ENCODE measurements at regions not wholly inside any gene's neighbourhood (a gene's known extent, or its start where the extent isn't known, plus 50 kb on each side); places are given as distances from the start of the nearest gene placed in this dataset.

DNA sequence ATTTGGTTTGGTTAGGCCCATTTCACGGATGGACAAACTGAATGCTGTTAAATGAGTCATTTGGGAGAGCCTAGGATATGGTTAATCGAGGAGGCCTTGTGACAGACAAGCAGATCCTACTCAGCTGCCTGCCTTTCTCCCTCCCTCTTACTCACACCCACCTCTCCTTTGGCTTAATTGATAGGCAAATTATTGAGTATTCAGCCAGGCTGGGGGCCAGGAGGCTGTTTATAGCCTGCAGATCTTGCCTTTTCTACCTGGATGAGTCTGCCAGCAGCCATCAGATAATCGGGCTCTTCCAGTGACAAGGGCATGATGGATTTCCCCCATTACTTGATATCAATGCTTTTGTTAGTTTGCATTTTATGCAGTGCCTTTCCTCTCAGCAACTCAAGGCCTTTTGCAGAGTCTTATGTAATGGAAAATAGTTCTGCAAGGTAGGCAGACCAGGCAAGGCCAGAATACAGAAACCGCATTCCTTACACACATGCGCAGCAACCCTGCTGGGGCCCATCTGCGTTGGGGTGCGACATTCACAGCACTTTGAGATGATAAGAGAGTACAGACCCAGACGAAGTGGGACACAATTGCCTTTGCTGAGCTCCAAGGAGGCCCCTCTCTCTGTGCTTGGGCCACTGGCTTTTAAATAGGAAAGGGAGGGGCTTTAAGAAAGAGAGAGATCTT lies 96.2 kb upstream of the ATP6AP2 start:
- Histone ChIP-seq H3K27me3 (replicated peaks; ENCODE audit: control insufficient read depth, insufficient read depth, low read length) (peaks cover 61% of the 10 kb centered on the region), H3K9ac (ENCODE audit: low read length) (no peak overlapping the region), H3K36me3 (ENCODE audit: control insufficient read depth, insufficient read depth, low read length, severe bottlenecking) (no peaks in the 10 kb centered on the region), H3K4me3 (ENCODE audit: low read length) (no peak overlapping the region), H3K9me3 (ENCODE audit: control insufficient read depth, low read length) (peaks cover 41% of the 10 kb centered on the region), H3K4me1 (ENCODE audit: control insufficient read depth, insufficient read depth, low read length) (no peaks in the 10 kb centered on the region)
- no peak for DNase-seq (ENCODE audit: low read depth)

GRCh38 chrX:40483502-40483901 lies 97.3 kb upstream of the ATP6AP2 start:
- no peak for DNase-seq (ENCODE audit: low read depth)
- Histone ChIP-seq H3K9me3 (ENCODE audit: control insufficient read depth, low read length) (peaks cover 47% of the 10 kb centered on the region), H3K4me1 (ENCODE audit: control insufficient read depth, insufficient read depth, low read length) (no peaks in the 10 kb centered on the region), H3K27me3 (replicated peaks; ENCODE audit: control insufficient read depth, insufficient read depth, low read length) (peaks cover 62% of the 10 kb centered on the region), H3K4me3 (ENCODE audit: low read length) (no peak overlapping the region), H3K9ac (ENCODE audit: low read length) (no peak overlapping the region), H3K36me3 (ENCODE audit: control insufficient read depth, insufficient read depth, low read length, severe bottlenecking) (no peaks in the 10 kb centered on the region)

GRCh38 chrX:40479777-40480318 lies 100.9 kb upstream of the ATP6AP2 start:
- H3K4me3 ChIP-seq (ENCODE audit: low read length), result no peak overlapping the region
- no peaks in the 10 kb centered on the region for H3K4me1 ChIP-seq (ENCODE audit: control insufficient read depth, insufficient read depth, low read length)
- H3K27me3 ChIP-seq (replicated peaks; ENCODE audit: control insufficient read depth, insufficient read depth, low read length), result peaks cover 62% of the 10 kb centered on the region
- DNase-seq (ENCODE audit: low read depth), result no peak
- no peaks in the 10 kb centered on the region for H3K36me3 ChIP-seq (ENCODE audit: control insufficient read depth, insufficient read depth, low read length, severe bottlenecking)
- peaks cover 24% of the 10 kb centered on the region for H3K9me3 ChIP-seq (ENCODE audit: control insufficient read depth, low read length)
- H3K9ac ChIP-seq (ENCODE audit: low read length), result no peak overlapping the region

GRCh38 chrX:40478474-40479065 lies 102.2 kb upstream of the ATP6AP2 start:
- Histone ChIP-seq H3K4me3 (ENCODE audit: low read length) (no peak overlapping the region), H3K9me3 (ENCODE audit: control insufficient read depth, low read length) (peaks cover 18% of the 10 kb centered on the region), H3K9ac (ENCODE audit: low read length) (no peak overlapping the region), H3K27me3 (replicated peaks; ENCODE audit: control insufficient read depth, insufficient read depth, low read length) (peaks cover 71% of the 10 kb centered on the region), H3K36me3 (ENCODE audit: control insufficient read depth, insufficient read depth, low read length, severe bottlenecking) (no peaks in the 10 kb centered on the region), H3K4me1 (ENCODE audit: control insufficient read depth, insufficient read depth, low read length) (no peaks in the 10 kb centered on the region)
- DNase-seq (ENCODE audit: low read depth), result no peak

DNA sequence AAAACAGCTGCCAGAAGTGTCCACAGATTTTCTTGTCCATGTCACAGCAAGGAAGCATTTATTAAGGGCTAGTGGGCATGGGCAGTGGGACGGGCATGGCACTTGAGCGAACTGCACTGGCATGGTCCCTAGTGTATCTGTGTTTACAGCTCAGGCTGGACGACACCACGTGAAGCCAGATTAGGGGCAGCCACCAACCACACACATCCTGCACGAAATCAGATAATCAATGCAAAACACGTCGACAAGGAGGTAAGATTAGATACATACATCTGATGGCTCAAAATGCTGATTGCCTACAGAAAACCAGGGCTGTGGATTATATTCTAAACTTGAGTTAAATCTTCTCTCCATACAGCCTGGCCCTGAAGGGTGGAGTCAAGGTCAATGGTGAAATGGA lies 103.8 kb upstream of the ATP6AP2 start:
- peaks cover 80% of the 10 kb centered on the region for H3K27me3 ChIP-seq (replicated peaks; ENCODE audit: control insufficient read depth, insufficient read depth, low read length)
- H3K4me3 ChIP-seq (ENCODE audit: low read length), result no peak overlapping the region
- H3K4me1 ChIP-seq (ENCODE audit: control insufficient read depth, insufficient read depth, low read length), result no peaks in the 10 kb centered on the region
- H3K9me3 ChIP-seq (ENCODE audit: control insufficient read depth, low read length), result peaks cover 18% of the 10 kb centered on the region
- H3K36me3 ChIP-seq (ENCODE audit: control insufficient read depth, insufficient read depth, low read length, severe bottlenecking), result no peaks in the 10 kb centered on the region
- no peak overlapping the region for H3K9ac ChIP-seq (ENCODE audit: low read length)
- no peak for DNase-seq (ENCODE audit: low read depth)

GRCh38 chrX:40474645-40475044 lies 106.1 kb upstream of the ATP6AP2 start:
- Histone ChIP-seq H3K9ac (ENCODE audit: low read length) (no peak overlapping the region), H3K27me3 (replicated peaks; ENCODE audit: control insufficient read depth, insufficient read depth, low read length) (peaks cover 68% of the 10 kb centered on the region), H3K9me3 (ENCODE audit: control insufficient read depth, low read length) (peaks cover 7% of the 10 kb centered on the region), H3K4me1 (ENCODE audit: control insufficient read depth, insufficient read depth, low read length) (no peaks in the 10 kb centered on the region), H3K36me3 (ENCODE audit: control insufficient read depth, insufficient read depth, low read length, severe bottlenecking) (no peaks in the 10 kb centered on the region), H3K4me3 (ENCODE audit: low read length) (no peak overlapping the region)
- no peak for DNase-seq (ENCODE audit: low read depth)

- DNase-seq (ENCODE audit: low read depth), result no peak
- H3K4me3 ChIP-seq (ENCODE audit: low read length), result no peak overlapping the region
These were observed 106.6 kb upstream of the ATP6AP2 start for GRCh38 chrX:40474205-40474626.

GRCh38 chrX:40473460-40474204 lies 107.1 kb upstream of the ATP6AP2 start:
- no peaks in the 10 kb centered on the region for H3K4me1 ChIP-seq (ENCODE audit: control insufficient read depth, insufficient read depth, low read length)
- DNase-seq (ENCODE audit: low read depth), result no peak
- H3K27me3 ChIP-seq (replicated peaks; ENCODE audit: control insufficient read depth, insufficient read depth, low read length), result peaks cover 62% of the 10 kb centered on the region
- H3K9ac ChIP-seq (ENCODE audit: low read length), result no peak overlapping the region
- H3K9me3 ChIP-seq (ENCODE audit: control insufficient read depth, low read length), result no peaks in the 10 kb centered on the region
- H3K36me3 ChIP-seq (ENCODE audit: control insufficient read depth, insufficient read depth, low read length, severe bottlenecking), result no peaks in the 10 kb centered on the region
- no peak overlapping the region for H3K4me3 ChIP-seq (ENCODE audit: low read length)

More at GRCh38 chrX:40474205-40474626, 106.6 kb upstream of the ATP6AP2 start:
- Histone ChIP-seq H3K9ac (ENCODE audit: low read length) (no peak overlapping the region), H3K4me1 (ENCODE audit: control insufficient read depth, insufficient read depth, low read length) (no peaks in the 10 kb centered on the region), H3K36me3 (ENCODE audit: control insufficient read depth, insufficient read depth, low read length, severe bottlenecking) (no peaks in the 10 kb centered on the region), H3K9me3 (ENCODE audit: control insufficient read depth, low read length) (peaks cover 3% of the 10 kb centered on the region), H3K27me3 (replicated peaks; ENCODE audit: control insufficient read depth, insufficient read depth, low read length) (peaks cover 68% of the 10 kb centered on the region)

- peak; percentile 58 for DNase-seq (ENCODE audit: low read depth)
- Histone ChIP-seq H3K4me3 (ENCODE audit: low read length) (no peak overlapping the region), H3K9ac (ENCODE audit: low read length) (no peak overlapping the region), H3K4me1 (ENCODE audit: control insufficient read depth, insufficient read depth, low read length) (no peaks in the 10 kb centered on the region), H3K27me3 (replicated peaks; ENCODE audit: control insufficient read depth, insufficient read depth, low read length) (peaks cover 58% of the 10 kb centered on the region), H3K36me3 (ENCODE audit: control insufficient read depth, insufficient read depth, low read length, severe bottlenecking) (no peaks in the 10 kb centered on the region), H3K9me3 (ENCODE audit: control insufficient read depth, low read length) (no peaks in the 10 kb centered on the region)
These were observed 108.7 kb upstream of the ATP6AP2 start for GRCh38 chrX:40471965-40472648.

DNA sequence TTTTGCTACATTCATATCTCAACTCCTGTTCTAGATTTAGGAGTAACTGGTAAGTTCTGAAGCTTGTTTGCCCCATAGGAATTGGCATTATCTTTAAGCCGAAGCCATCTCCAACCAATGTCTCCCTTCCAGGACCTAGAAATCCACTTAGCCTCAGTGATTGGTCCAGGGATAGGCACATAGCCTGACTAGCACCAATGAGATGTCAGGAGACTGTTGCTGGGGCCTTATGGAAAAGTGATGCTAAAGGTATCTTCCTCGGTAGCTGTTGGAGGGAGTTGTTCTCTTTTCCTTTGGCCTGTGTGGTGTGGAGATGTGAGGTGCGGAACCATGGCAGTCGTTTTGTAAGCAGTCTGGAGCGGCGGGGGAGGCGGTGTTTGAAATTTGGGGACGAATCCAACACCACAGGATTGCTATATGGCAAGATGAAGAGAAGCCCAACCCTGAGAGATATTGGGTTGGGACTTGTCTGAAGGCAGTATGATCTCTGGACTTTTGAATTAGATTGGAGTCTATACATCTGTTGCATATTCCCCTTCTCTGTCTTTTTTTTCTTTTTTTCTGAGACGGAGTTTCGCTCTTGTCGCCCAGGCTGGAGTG lies 109.8 kb upstream of the ATP6AP2 start:
- Histone ChIP-seq H3K9ac (ENCODE audit: low read length) (no peak overlapping the region), H3K9me3 (ENCODE audit: control insufficient read depth, low read length) (no peaks in the 10 kb centered on the region), H3K27me3 (replicated peaks; ENCODE audit: control insufficient read depth, insufficient read depth, low read length) (peaks cover 46% of the 10 kb centered on the region), H3K4me3 (ENCODE audit: low read length) (no peak overlapping the region), H3K4me1 (ENCODE audit: control insufficient read depth, insufficient read depth, low read length) (peaks cover 3% of the 10 kb centered on the region), H3K36me3 (ENCODE audit: control insufficient read depth, insufficient read depth, low read length, severe bottlenecking) (no peaks in the 10 kb centered on the region)
- DNase-seq (ENCODE audit: low read depth), result no peak

Data from adipocyte (in vitro differentiated cells).